ENCODE measurements at regions not wholly inside any gene's neighbourhood (a gene's known extent, or its start where the extent isn't known, plus 50 kb on each side); places are given as distances from the start of the nearest gene placed in this dataset.

DNA sequence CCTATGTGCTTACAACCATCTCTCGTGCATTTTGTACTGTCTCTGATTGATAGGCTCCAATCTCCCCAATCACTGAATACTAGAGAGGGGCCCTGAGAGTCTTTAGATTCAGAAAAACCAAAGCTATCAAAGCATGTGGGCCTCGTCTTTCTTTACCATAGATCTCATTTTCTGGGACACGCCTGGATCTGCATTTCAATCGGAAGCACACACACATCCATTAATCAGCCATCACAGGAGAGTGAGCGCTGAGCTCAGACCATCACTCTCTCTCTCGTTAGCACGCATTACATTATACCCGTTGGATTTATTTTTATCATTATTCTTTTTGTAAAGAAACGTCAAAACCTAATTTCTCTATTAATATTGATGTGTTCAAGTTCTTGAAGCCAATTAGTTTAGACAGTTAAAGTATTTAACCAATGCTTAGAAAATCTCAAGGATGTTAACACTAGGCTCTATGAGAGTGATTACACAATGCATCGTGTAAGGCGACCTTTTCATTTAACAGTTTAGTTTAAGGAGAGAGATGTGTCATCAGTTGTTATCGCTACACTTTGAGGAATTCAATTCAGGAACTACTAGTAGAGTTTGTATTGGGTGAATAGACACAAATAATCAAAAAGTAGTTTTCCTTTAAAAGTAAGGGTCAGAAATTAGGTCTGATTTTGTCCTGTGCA lies 650.7 kb downstream of the CDH8 start:
- 92% methylated on average over 12 of the region's 12 CpGs for WGBS (ENCODE audit: low lambda C conversion rate, missing lambda C conversion rate)
- H2AFZ ChIP-seq = no peak overlapping the region
- no peak overlapping the region for H3K4me2 ChIP-seq
- H3K9me3 ChIP-seq (ENCODE audit: low read depth) = no peaks in the 10 kb centered on the region
- no peak for DNase-seq (ENCODE audit: low spot score)
- no peaks in the 10 kb centered on the region for H3K4me1 ChIP-seq (ENCODE audit: insufficient read depth)
- H3K36me3 ChIP-seq (replicated peaks; ENCODE audit: insufficient read depth, low read depth) = no peaks in the 10 kb centered on the region
- H3K4me3 ChIP-seq = no peak overlapping the region
- H3K27me3 ChIP-seq = no peaks in the 10 kb centered on the region
- H3K79me2 ChIP-seq = no peaks in the 10 kb centered on the region
- no peak overlapping the region for H3K27ac ChIP-seq
- H4K20me1 ChIP-seq (ENCODE audit: insufficient read depth, poor library complexity, severe bottlenecking) = no peaks in the 10 kb centered on the region
- no peaks in the 10 kb centered on the region for H3K9me2 ChIP-seq (replicated peaks; ENCODE audit: insufficient read depth)
- TF ChIP-seq, protein P1, sequence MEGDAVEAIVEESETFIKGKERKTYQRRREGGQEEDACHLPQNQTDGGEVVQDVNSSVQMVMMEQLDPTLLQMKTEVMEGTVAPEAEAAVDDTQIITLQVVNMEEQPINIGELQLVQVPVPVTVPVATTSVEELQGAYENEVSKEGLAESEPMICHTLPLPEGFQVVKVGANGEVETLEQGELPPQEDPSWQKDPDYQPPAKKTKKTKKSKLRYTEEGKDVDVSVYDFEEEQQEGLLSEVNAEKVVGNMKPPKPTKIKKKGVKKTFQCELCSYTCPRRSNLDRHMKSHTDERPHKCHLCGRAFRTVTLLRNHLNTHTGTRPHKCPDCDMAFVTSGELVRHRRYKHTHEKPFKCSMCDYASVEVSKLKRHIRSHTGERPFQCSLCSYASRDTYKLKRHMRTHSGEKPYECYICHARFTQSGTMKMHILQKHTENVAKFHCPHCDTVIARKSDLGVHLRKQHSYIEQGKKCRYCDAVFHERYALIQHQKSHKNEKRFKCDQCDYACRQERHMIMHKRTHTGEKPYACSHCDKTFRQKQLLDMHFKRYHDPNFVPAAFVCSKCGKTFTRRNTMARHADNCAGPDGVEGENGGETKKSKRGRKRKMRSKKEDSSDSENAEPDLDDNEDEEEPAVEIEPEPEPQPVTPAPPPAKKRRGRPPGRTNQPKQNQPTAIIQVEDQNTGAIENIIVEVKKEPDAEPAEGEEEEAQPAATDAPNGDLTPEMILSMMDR (IDR thresholded peaks at IDR 0.05; ENCODE audit: poor library complexity) = no peak
- TF ChIP-seq EZH2 (IDR thresholded peaks at IDR 0.05; ENCODE audit: borderline replicate concordance) (no peak), EZH2phosphoT487 (IDR thresholded peaks at IDR 0.05; ENCODE audit: low read depth, severe bottlenecking, unreplicated experiment) (no peak)

- Histone ChIP-seq H3K27ac (no peak overlapping the region), H3K4me1 (ENCODE audit: insufficient read depth) (no peaks in the 10 kb centered on the region), H3K9me2 (replicated peaks; ENCODE audit: insufficient read depth) (no peaks in the 10 kb centered on the region), H3K9me3 (ENCODE audit: low read depth) (no peaks in the 10 kb centered on the region), H3K4me3 (no peak overlapping the region), H3K4me2 (no peak overlapping the region), H3K27me3 (no peaks in the 10 kb centered on the region), H2AFZ (no peak overlapping the region), H4K20me1 (ENCODE audit: insufficient read depth, poor library complexity, severe bottlenecking) (no peaks in the 10 kb centered on the region), H3K36me3 (replicated peaks; ENCODE audit: insufficient read depth, low read depth) (no peaks in the 10 kb centered on the region), H3K79me2 (no peaks in the 10 kb centered on the region)
- DNase-seq (ENCODE audit: low spot score) = no peak
- TF ChIP-seq EZH2phosphoT487 (IDR thresholded peaks at IDR 0.05; ENCODE audit: low read depth, severe bottlenecking, unreplicated experiment) (no peak), EZH2 (IDR thresholded peaks at IDR 0.05; ENCODE audit: borderline replicate concordance) (no peak)
- TF ChIP-seq, protein P1 (IDR thresholded peaks at IDR 0.05; ENCODE audit: poor library complexity) = no peak
Measured at GRCh38 chr16:61382435-61382834, 653.8 kb downstream of the CDH8 start.

DNA sequence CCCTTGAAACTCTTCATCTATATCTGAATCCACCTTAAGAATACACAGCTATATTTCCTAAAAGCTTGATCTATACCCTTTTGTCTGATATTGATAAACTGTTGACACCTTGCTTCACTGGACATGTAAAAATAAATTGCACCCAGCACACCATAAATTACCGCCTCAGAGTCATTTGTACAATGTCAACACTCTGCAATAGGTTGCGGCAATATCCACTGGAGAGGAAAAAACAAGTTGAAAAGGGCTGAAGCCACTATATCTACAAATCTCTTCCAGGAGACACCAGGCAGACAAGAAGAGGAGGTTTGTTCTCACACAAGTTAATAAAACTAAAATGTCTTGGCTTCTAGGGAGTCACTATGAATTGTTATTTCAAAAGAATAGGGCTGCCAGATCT lies 656.9 kb downstream of the CDH8 start:
- TF ChIP-seq EZH2 (IDR thresholded peaks at IDR 0.05; ENCODE audit: borderline replicate concordance) = no peak
- TF ChIP-seq, protein P1 (IDR thresholded peaks at IDR 0.05; ENCODE audit: poor library complexity) = no peak
- TF ChIP-seq EZH2phosphoT487 (IDR thresholded peaks at IDR 0.05; ENCODE audit: low read depth, severe bottlenecking, unreplicated experiment) = no peak
- Histone ChIP-seq H3K79me2 (no peaks in the 10 kb centered on the region), H3K4me2 (no peak overlapping the region), H3K4me3 (no peak overlapping the region), H3K9me3 (ENCODE audit: low read depth) (no peaks in the 10 kb centered on the region), H3K4me1 (ENCODE audit: insufficient read depth) (no peaks in the 10 kb centered on the region), H4K20me1 (ENCODE audit: insufficient read depth, poor library complexity, severe bottlenecking) (no peaks in the 10 kb centered on the region), H3K9me2 (replicated peaks; ENCODE audit: insufficient read depth) (no peaks in the 10 kb centered on the region), H2AFZ (no peak overlapping the region), H3K27me3 (no peaks in the 10 kb centered on the region), H3K27ac (no peak overlapping the region), H3K36me3 (replicated peaks; ENCODE audit: insufficient read depth, low read depth) (no peaks in the 10 kb centered on the region)
- WGBS (ENCODE audit: low lambda C conversion rate, missing lambda C conversion rate) = 89% methylated on average over 2 of the region's 2 CpGs
- no peak for DNase-seq (ENCODE audit: low spot score)

- no peaks in the 10 kb centered on the region for H3K4me1 ChIP-seq (ENCODE audit: insufficient read depth)
- no peak overlapping the region for H3K4me2 ChIP-seq
Measured at GRCh38 chr16:61374071-61374470, 662.2 kb downstream of the CDH8 start.

More at GRCh38 chr16:61374071-61374470, 662.2 kb downstream of the CDH8 start:
- Histone ChIP-seq H4K20me1 (ENCODE audit: insufficient read depth, poor library complexity, severe bottlenecking) (no peaks in the 10 kb centered on the region), H2AFZ (no peak overlapping the region), H3K9me3 (ENCODE audit: low read depth) (no peaks in the 10 kb centered on the region), H3K27me3 (no peaks in the 10 kb centered on the region), H3K27ac (no peak overlapping the region), H3K36me3 (replicated peaks; ENCODE audit: insufficient read depth, low read depth) (no peaks in the 10 kb centered on the region), H3K4me3 (no peak overlapping the region), H3K9me2 (replicated peaks; ENCODE audit: insufficient read depth) (no peaks in the 10 kb centered on the region), H3K79me2 (no peaks in the 10 kb centered on the region)
- no peak for DNase-seq (ENCODE audit: low spot score)
- TF ChIP-seq, protein P1 (IDR thresholded peaks at IDR 0.05; ENCODE audit: poor library complexity) = no peak
- TF ChIP-seq EZH2 (IDR thresholded peaks at IDR 0.05; ENCODE audit: borderline replicate concordance) = no peak
- TF ChIP-seq EZH2phosphoT487 (IDR thresholded peaks at IDR 0.05; ENCODE audit: low read depth, severe bottlenecking, unreplicated experiment) = no peak

Measured in hepatocyte (in vitro differentiated cells).